ENCODE measurements at regions not wholly inside any gene's neighbourhood (a gene's known extent, or its start where the extent isn't known, plus 50 kb on each side); places are given as distances from the start of the nearest gene placed in this dataset.

GRCh38 chr1:36743286-36744005, 260.7 kb upstream of the CSF3R start:
- DNase-seq (ENCODE audit: extremely low read depth in 1 of 11, low read depth in 9 of 11, low spot score in 4 of 11) = no peak

GRCh38 chr1:36741066-36741465, 258.4 kb upstream of the CSF3R start:
- no peak for DNase-seq (ENCODE audit: extremely low read depth in 1 of 11, low read depth in 9 of 11, low spot score in 4 of 11)

DNA sequence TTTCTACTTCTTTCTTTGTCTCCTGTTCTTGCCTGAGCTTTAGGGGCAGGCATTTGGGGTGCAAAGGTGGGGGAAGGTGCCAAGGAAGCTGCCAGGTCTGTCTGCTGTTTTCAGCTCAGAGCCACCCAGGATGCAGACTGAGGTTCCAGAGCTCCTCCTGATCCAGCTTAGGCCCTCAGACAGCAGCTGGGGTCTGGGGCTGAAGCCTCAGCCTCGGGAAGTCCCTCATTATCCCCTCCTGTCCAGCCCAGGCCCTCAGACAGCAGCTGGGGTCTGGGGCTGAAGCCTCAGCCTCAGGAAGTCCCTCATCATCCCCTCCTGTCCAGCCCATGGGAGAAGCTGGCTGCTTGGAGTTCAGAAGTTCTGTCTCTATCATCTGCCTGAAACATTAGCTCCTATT, 257.7 kb upstream of the CSF3R start:
- DNase-seq (ENCODE audit: extremely low read depth in 1 of 11, low read depth in 9 of 11, low spot score in 4 of 11) = no peak

GRCh38 chr1:36739703-36740289, 257.1 kb upstream of the CSF3R start:
- DNase-seq (ENCODE audit: extremely low read depth in 1 of 11, low read depth in 9 of 11, low spot score in 4 of 11) = no peak

GRCh38 chr1:36738245-36738644, 255.5 kb upstream of the CSF3R start:
- DNase-seq (ENCODE audit: extremely low read depth in 1 of 11, low read depth in 9 of 11, low spot score in 4 of 11) = no peak

DNA sequence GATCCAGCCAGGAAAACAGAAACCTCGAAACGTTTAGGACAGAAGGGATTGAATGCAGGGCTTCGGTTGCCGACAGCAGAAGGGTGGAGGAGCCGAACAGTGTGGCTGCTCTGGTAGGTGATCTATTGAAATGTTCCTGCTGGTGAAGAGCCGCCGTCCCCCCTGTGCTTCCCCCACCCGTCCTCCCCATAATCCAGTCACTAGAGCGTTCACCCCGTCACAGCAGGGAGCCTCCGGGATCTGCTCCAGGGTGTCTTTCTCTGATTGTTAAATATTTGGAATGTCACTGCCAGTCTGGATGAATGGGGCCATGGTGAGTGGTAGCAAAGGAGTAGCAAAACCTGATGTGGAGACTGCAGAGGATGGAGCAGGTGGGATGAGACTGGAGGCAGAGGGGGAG, 255.1 kb upstream of the CSF3R start:
- DNase-seq (ENCODE audit: extremely low read depth in 1 of 11, low read depth in 9 of 11, low spot score in 4 of 11) = no peak

- DNase-seq (ENCODE audit: extremely low read depth in 1 of 11, low read depth in 9 of 11, low spot score in 4 of 11) = no peak
Measured at GRCh38 chr1:36737038-36737555, 254.4 kb upstream of the CSF3R start.

DNA sequence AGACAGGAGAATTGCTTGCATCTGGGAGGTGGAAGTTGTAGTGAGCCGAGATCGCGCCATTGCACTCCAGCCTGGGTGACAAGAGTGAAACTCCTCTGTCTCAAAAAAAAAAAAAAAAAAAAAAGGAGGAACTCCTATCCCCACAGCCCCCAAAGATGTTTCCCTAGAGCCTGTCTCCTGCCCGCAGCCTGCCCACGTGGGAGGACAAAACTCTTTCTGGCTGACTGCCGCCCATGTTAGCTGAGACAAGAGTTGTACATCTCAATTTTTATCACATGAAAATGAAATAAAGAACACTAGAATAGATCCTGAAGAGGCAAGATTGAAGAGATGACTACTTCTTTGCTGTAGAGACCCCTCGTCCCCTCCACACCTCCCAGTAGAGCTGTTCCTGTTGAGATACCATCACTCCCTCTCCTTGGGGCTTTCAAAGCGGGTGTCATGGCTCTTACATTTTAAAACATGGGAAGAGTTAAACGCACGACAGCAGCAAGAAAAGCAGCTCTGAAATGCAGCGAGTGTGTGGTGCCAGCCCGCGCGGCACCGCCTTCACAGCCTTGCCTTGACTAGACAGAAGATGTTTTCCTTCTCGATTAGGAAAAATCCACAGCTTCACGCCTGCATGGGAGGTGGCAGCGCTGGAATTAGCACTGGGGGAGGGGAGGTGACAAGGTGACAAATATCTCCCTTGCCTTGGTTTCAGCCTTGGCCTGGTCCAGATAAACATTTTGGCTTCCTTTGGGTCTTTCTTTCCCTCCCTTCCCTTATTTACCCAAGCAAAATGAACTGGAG, 253.4 kb upstream of the CSF3R start:
- DNase-seq (ENCODE audit: extremely low read depth in 1 of 11, low read depth in 9 of 11, low spot score in 4 of 11) = no peak

DNA sequence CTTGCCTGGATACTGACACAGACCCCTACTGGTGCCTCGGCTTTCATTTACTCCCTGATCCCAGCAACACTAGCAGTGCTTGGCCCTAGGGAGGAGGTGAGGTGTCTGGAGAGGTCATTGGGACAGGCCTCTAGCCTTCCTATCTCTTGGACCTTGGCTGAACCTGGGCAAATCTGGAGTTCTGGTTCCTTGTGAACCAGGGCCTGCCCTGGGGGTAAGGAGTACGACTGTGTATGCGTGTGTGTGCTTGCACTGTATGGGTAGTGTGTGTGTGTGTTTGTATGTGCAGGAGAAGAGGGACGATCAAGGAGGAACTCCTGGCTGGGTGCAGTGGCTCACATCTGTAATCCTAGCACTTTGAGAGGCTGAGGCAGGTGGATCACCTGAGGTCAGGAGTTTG, 252.7 kb upstream of the CSF3R start:
- DNase-seq (ENCODE audit: extremely low read depth in 1 of 11, low read depth in 9 of 11, low spot score in 4 of 11) = no peak

GRCh38 chr1:36734356-36734755, 251.6 kb upstream of the CSF3R start:
- no peak for DNase-seq (ENCODE audit: extremely low read depth in 1 of 11, low read depth in 9 of 11, low spot score in 4 of 11)

DNA sequence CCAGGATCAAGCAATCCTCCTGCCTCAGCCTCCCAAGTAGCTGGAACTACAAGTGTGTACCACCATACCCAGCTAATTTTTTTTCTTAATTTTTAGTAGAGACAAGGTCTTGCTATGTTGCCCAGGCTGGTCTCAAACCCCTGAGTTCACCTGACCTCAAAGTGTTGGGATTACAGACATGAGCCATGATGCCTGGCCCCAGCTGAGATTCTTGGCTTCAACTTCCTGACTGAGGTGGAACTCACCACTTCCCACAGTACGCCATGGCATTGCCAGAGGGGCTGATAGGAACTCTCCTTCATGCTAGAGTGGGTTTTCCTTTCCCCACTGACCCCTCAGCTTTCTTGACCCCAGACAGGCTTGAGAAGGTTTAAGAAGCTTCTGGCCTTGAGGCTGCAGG, 251.0 kb upstream of the CSF3R start:
- DNase-seq (ENCODE audit: extremely low read depth in 1 of 11, low read depth in 9 of 11, low spot score in 4 of 11) = no peak

DNA sequence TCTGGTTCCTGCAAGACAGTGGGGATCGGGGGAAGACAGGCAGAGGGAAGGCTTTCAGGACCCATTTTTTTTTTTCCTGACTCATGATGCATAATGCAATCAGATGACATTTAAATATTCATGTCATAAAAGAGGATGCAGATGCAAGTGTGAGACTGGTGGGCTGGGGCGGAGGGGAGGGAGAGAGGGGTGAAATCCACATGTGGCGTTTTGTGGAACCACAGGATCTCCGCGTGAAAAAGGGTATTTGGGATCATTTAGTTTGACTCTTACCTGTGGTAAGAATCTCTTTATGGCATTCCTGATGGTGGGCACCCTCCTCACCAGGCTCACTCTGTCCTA, 249.3 kb upstream of the CSF3R start:
- no peak for DNase-seq (ENCODE audit: extremely low read depth in 1 of 11, low read depth in 9 of 11, low spot score in 4 of 11)

DNA sequence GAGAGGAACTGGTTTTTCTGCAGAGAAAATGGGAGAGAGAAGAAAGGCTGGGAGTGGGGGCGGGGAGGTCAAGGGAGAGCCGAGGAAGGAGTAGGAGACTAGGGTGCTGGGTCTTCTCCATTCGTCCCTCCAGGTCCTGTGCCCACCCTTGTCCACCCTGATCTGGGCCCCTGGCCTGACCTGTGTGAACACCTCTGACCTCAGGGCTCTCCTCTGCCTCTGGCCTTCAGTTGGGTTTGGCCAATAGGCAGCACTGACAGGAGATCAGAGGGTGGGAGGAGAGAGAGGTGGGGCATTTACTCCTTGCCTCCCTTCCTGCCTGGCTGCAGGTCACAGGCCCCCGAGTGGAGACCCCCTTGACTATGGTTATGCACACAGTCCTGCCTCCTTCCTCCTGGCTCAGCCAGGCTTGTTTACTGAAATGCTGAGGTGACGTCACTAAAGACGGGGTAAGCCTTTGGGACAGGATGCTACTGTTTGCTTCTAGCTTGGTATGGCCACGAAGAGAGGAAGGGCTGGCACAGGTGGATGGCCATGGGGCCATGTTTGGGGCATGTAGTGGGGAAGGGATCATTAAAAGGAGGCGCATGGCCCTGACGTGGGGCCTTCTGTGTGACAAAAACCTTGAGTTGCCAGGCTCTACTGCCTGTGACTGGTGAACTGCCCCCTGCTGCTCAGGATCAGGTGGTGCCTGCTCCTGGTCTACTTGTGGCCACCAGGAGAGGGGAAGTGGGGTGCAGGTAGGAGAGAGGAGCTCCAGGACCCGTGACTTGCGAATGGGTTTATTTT, 248.7 kb upstream of the CSF3R start:
- no peak for DNase-seq (ENCODE audit: extremely low read depth in 1 of 11, low read depth in 9 of 11, low spot score in 4 of 11)

GRCh38 chr1:36730599-36730998, 247.9 kb upstream of the CSF3R start:
- no peak for DNase-seq (ENCODE audit: extremely low read depth in 1 of 11, low read depth in 9 of 11, low spot score in 4 of 11)

DNA sequence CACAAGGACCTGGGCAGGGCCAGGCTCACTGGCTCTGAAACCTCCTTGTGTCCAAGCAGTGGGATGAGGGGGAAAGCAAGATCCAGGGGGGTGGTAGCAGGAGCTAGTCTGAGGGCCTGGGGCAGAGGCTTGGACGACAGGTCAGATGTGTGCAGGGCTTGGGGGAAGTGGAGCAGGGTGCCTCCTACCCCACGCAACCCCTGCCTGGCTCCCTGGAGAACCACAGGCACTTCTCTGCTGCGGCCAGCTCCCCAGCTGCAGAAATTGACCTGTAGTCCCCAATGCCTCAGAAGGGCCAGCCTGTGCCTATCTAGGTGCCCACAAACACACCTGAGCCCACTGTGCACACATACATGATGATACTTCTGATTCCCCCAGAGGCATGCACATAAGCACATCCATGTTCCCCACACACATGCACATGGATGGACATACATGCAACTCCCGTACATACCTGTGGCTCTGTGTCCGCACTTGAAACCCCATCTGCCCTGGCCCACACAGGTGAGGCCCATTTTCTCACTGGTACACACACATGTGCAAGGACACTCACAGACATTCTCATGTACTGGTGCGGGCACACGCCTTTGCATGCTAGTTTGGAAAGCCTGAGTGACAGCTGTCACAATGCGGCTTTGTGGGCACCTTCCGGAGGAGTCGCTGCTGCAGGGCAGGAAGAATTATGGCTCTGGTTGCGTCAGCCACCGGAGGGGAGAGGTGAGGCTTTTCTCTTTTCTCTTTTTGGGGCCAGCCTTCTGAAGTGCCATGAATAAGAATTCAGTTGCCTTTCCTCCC, 247.2 kb upstream of the CSF3R start:
- DNase-seq (ENCODE audit: extremely low read depth in 1 of 11, low read depth in 9 of 11, low spot score in 4 of 11) = no peak

DNA sequence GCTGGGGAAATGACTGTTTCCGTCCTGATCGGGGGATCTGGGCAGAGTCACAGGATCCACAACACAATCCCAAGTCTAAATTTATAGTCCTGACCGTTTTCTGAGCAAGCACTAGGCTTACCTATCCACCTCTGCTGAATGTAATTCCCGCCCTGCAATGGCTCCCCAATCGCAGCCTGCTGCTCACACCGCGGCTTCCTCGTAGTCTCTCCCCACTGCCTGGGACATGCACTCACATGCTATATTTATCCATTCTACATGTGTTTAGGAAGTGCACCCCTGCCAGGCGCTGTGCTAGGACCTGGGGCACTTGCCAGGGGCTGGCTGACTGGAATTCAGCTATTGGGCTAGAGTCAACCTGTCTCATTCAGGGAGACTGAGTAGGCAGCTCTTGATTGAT, 246.6 kb upstream of the CSF3R start:
- no peak for DNase-seq (ENCODE audit: extremely low read depth in 1 of 11, low read depth in 9 of 11, low spot score in 4 of 11)

- DNase-seq (ENCODE audit: extremely low read depth in 1 of 11, low read depth in 9 of 11, low spot score in 4 of 11) = no peak
Measured at GRCh38 chr1:36728846-36729245, 246.1 kb upstream of the CSF3R start.

- DNase-seq (ENCODE audit: extremely low read depth in 1 of 11, low read depth in 9 of 11, low spot score in 4 of 11) = no peak
Measured at GRCh38 chr1:36728051-36728450, 245.3 kb upstream of the CSF3R start.

- DNase-seq (ENCODE audit: extremely low read depth in 1 of 11, low read depth in 9 of 11, low spot score in 4 of 11) = no peak
Measured at GRCh38 chr1:36725151-36725550, 242.4 kb upstream of the CSF3R start.

Measured in renal cortex interstitium (tissue), 11 donors.